ENCODE measurements at regions not wholly inside any gene's neighbourhood (a gene's known extent, or its start where the extent isn't known, plus 50 kb on each side); places are given as distances from the start of the nearest gene placed in this dataset.

GRCh38 chr2:56011624-56012023 is 88.0 kb upstream of the EFEMP1 start:
- TF ChIP-seq, protein P1, sequence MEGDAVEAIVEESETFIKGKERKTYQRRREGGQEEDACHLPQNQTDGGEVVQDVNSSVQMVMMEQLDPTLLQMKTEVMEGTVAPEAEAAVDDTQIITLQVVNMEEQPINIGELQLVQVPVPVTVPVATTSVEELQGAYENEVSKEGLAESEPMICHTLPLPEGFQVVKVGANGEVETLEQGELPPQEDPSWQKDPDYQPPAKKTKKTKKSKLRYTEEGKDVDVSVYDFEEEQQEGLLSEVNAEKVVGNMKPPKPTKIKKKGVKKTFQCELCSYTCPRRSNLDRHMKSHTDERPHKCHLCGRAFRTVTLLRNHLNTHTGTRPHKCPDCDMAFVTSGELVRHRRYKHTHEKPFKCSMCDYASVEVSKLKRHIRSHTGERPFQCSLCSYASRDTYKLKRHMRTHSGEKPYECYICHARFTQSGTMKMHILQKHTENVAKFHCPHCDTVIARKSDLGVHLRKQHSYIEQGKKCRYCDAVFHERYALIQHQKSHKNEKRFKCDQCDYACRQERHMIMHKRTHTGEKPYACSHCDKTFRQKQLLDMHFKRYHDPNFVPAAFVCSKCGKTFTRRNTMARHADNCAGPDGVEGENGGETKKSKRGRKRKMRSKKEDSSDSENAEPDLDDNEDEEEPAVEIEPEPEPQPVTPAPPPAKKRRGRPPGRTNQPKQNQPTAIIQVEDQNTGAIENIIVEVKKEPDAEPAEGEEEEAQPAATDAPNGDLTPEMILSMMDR (IDR thresholded peaks at IDR 0.05), result no peak
- TF ChIP-seq POLR2A (IDR thresholded peaks at IDR 0.05), result no peak
- TF ChIP-seq POLR2AphosphoS5 (IDR thresholded peaks at IDR 0.05; ENCODE audit: insufficient read depth in 1 of 2, low read depth in 1 of 2), result no peak
- intact Hi-C loops (cut with DNase I), result no loop called here

GRCh38 chr2:56012221-56012765 is 88.7 kb upstream of the EFEMP1 start:
- Histone ChIP-seq H3K27me3 (no peaks in the 10 kb centered on the region), H3K27ac (no peak overlapping the region), H3K36me3 (no peaks in the 10 kb centered on the region), H3K4me1 (no peaks in the 10 kb centered on the region), H3K9me3 (no peaks in the 10 kb centered on the region), H3K4me3 (no peak overlapping the region)
- intact Hi-C loops (cut with DNase I), result no loop called here
- no peak for DNase-seq (ENCODE audit: extremely low spot score in 2 of 2)
- TF ChIP-seq POLR2A (IDR thresholded peaks at IDR 0.05) (no peak), POLR2AphosphoS5 (IDR thresholded peaks at IDR 0.05; ENCODE audit: insufficient read depth in 1 of 2, low read depth in 1 of 2) (no peak)
- TF ChIP-seq, protein P1 (IDR thresholded peaks at IDR 0.05), result no peak

More at GRCh38 chr2:56011624-56012023, 88.0 kb upstream of the EFEMP1 start:
- H3K27ac ChIP-seq, result no peak overlapping the region
- H3K4me3 ChIP-seq, result no peak overlapping the region
- no peaks in the 10 kb centered on the region for H3K27me3 ChIP-seq
- no peaks in the 10 kb centered on the region for H3K36me3 ChIP-seq
- no peaks in the 10 kb centered on the region for H3K4me1 ChIP-seq
- DNase-seq (ENCODE audit: extremely low spot score in 2 of 2), result no peak
- H3K9me3 ChIP-seq, result no peaks in the 10 kb centered on the region

- Histone ChIP-seq H3K27me3 (no peaks in the 10 kb centered on the region), H3K9me3 (no peaks in the 10 kb centered on the region), H3K4me1 (no peaks in the 10 kb centered on the region), H3K36me3 (no peaks in the 10 kb centered on the region), H3K27ac (no peak overlapping the region), H3K4me3 (no peak overlapping the region)
- no peak for DNase-seq (ENCODE audit: extremely low spot score in 2 of 2)
- intact Hi-C loops (cut with DNase I), result no loop called here
- TF ChIP-seq, protein P1 (IDR thresholded peaks at IDR 0.05), result no peak
- no peak for TF ChIP-seq POLR2AphosphoS5 (IDR thresholded peaks at IDR 0.05; ENCODE audit: insufficient read depth in 1 of 2, low read depth in 1 of 2)
- TF ChIP-seq POLR2A (IDR thresholded peaks at IDR 0.05), result no peak
Observed at GRCh38 chr2:56013475-56013874, 89.9 kb upstream of the EFEMP1 start.

- DNase-seq (ENCODE audit: extremely low spot score in 2 of 2), result no peak
- intact Hi-C loops (cut with DNase I), result no loop called here
- Histone ChIP-seq H3K36me3 (no peaks in the 10 kb centered on the region), H3K27ac (no peak overlapping the region), H3K4me1 (no peaks in the 10 kb centered on the region), H3K27me3 (no peaks in the 10 kb centered on the region), H3K9me3 (no peaks in the 10 kb centered on the region), H3K4me3 (no peak overlapping the region)
- TF ChIP-seq POLR2AphosphoS5 (IDR thresholded peaks at IDR 0.05; ENCODE audit: insufficient read depth in 1 of 2, low read depth in 1 of 2) (no peak), POLR2A (IDR thresholded peaks at IDR 0.05) (no peak)
- TF ChIP-seq, protein P1 (IDR thresholded peaks at IDR 0.05), result no peak
Observed at GRCh38 chr2:56014046-56014730, 90.6 kb upstream of the EFEMP1 start.

DNA sequence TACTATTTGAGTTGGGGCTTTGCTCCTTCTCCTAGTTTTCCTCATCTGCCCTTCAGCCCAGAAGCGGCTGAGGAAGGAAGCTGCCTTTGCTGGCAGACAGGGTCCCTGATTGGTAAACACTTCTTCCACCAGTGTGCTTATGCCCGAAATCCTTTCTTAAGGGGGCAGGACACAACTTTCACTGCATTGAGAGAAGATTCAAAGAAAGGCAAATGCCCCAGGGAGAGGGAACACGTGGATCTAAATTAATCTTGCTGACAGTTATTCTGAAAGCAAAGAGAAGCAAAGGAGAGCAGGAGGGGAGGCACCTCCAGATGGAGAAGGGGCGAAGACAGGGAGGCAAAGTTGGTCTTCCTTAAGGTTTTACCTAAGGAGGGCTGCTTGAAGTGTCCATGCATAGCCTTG is 92.1 kb upstream of the EFEMP1 start:
- no peaks in the 10 kb centered on the region for H3K36me3 ChIP-seq
- intact Hi-C loops (cut with DNase I), result no loop called here
- H3K27me3 ChIP-seq, result no peaks in the 10 kb centered on the region
- no peaks in the 10 kb centered on the region for H3K4me1 ChIP-seq
- H3K9me3 ChIP-seq, result no peaks in the 10 kb centered on the region
- TF ChIP-seq, protein P1 (IDR thresholded peaks at IDR 0.05), result no peak
- TF ChIP-seq POLR2A (IDR thresholded peaks at IDR 0.05), result no peak
- no peak for TF ChIP-seq POLR2AphosphoS5 (IDR thresholded peaks at IDR 0.05; ENCODE audit: insufficient read depth in 1 of 2, low read depth in 1 of 2)
- no peak overlapping the region for H3K27ac ChIP-seq
- no peak overlapping the region for H3K4me3 ChIP-seq
- DNase-seq (ENCODE audit: extremely low spot score in 2 of 2), result no peak
